SKM-1 (cell line): ENCODE measurements at regions not wholly inside any gene's neighbourhood (a gene's known extent, or its start where the extent isn't known, plus 50 kb on each side); places are given as distances from the start of the nearest gene placed in this dataset.

ENCODE experiments used
- DNase-seq: peaks from one replicate; lab custom pipeline; 2025; ENCODE audit not compliant: unreplicated experiment; lab: John Stamatoyannopoulos, UW

DNA sequence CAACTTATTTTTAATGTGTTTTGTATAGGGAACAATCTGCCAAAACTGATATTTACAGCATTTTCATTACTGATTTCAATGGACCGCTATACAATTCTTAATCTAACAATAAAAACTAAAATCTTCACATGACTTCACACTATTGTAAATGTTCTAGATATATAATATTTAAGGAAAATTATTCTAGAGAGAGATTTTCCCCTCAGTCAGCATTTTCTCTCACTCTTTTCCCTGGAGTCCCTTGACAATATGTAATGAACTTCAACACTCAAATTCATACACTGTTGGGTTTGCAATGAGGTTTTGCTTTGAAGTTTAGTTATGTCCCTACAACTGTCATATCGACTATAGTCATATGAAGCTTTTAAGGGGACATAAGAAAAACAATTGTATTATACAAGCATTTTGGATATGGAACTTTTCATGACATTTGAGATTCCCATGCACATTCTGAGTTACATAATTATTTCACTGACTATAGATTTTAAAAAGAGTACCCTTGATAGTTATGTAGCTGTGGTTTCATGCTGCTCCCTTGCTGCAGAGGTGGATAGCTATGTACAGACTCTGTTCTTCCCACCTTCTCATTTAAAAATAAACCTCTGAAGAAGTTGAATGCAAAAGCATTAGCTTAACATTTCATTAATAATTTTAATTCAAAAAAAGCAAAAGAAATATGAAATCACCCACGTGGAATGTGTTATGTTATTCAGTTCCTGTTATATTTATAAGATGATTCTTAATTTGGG is 338.5 kb downstream of the AKAIN1 start:
- no peak for DNase-seq

DNA sequence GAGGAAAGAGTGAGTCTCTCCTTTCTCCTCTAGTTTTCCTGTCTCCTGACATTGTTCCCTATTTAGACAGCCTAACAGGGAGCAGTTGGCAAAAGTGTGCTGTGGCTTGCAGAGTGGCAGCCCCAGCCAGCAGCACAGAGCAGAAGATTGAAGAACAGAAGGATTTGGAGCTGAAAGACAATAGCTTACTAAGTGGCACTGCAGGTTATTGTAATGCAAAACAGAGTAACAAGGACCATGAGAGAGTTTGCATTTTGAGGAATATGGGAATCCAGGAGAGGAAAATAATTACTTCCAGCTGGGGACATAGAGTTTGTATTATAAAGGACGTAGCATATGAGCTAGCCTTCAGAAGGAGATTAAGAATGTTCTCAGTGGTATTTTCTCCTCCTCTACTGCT is 342.4 kb downstream of the AKAIN1 start:
- no peak for DNase-seq

DNA sequence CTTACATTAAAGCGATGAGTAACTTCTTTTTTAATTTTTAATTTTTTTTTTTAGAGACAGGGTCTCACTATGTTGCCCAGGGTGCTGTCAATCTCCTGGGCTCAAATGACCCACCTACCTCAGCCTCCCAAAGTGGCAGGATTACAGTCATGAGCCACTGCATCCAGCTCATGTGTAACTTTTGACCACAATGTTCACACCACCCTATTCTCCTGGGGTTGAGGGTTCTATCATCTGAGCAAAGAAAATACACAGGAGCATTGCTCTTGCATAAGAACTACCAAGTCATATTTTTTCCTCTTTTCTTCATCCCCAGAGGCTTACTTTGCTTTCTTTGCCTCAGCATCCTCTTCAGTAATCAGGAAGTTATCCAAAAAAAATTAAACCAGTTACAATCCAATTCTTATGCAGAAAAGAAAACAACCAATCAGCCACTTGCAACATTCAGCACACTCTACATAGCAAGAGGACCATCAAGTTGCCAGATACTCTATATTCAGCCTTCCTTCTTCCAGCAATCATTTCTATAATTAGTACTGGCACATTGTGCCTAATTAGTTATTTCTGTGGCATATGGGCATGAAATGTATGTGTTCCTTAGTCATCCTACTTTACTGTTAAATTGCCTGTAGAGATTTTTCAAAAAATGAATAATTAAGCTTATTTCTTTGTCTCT is 345.6 kb downstream of the AKAIN1 start:
- no peak for DNase-seq

DNA sequence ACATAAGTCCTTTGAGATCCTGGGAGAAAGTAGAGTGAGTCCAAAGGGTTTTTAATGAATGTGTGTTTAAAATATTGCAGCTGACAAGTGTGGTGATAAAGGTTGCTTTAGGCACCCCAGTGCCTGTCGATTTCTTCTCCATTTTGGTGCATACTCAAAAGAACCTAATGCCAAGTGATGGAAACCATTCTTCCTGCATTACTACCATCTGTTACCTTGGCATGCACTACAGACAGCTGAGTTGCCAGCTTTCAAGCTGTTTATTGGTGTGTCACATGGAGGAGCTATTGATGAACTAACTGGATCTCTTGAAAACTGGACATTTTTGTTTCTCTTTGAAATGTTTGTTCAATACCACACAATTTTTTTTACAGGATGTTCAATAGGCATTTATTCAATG is 350.0 kb downstream of the AKAIN1 start:
- no peak for DNase-seq

DNA sequence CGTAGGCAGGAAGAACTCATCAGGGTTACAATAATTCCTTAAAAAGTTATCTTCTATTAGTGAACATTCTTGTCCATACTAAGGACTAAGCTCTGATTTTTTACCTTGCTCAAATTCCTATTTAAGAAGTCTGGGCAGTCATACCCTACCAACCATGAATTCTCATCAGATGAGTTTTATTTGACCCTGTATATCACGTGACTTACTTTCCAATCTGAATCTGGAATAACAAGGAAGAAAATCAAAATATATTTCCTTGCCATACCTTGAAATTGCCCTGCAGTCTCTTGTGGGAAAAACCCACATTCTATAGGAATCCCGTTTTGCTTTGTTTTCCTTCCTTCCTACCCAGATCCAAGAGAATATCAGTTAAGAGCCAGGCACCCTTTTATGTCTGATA is 352.7 kb downstream of the AKAIN1 start:
- DNase-seq: no peak

DNA sequence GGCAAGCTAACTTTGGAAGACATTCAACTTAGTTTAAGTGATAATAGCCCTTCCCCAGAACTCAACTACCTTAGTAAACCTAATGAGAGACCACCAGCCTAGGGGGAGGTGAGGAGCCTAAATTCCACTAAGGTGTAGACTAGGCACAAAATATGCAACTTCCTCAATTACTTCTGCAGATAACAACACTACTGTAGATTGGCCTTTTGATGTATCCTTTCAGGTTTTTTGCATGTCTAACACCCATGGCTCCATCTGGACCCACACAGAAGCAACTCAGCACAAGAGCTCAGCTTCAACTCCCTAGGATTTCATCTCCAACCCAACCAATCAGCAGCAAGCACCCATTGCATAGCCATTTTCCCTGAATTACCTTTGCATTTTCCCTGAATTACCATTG is 353.3 kb downstream of the AKAIN1 start:
- DNase-seq: no peak

DNA sequence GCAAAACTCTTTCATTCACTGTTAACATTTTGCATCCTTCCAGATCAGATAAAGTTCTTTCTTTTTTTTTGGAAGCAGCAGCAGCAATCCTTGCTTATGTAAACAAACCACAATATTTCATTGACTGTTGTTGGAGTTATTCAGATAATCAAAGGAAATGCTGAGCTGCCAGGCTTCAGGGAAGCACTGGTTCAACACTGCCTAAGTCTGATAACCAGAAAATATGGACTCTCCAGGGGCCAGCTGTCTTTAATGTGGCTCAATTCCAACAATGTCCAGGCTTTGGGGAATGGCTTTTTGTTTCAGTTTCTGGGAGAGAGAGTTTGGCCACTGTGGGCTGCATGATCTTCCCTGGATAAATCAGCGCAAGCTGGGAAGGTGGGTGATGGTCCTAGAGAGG is 354.3 kb downstream of the AKAIN1 start:
- DNase-seq: no peak

DNA sequence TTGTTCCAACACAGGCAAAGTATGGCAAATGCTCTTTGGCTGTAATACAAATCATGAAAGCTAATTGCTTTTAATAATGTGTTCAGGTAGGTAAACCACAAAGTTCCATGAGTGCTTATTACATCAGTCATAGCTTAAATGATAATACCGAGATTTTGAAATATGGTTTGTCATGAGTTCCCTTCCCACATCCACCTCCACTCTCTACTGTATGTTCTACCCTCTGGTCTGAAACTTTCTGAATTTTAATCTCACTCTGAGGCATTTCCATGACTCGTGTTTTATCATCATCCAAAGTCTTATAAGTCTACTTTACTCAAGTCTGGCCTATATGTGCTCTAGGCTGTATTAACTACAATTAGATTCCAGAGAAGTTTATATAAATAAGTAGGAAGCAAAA is 354.8 kb downstream of the AKAIN1 start:
- no peak for DNase-seq

DNA sequence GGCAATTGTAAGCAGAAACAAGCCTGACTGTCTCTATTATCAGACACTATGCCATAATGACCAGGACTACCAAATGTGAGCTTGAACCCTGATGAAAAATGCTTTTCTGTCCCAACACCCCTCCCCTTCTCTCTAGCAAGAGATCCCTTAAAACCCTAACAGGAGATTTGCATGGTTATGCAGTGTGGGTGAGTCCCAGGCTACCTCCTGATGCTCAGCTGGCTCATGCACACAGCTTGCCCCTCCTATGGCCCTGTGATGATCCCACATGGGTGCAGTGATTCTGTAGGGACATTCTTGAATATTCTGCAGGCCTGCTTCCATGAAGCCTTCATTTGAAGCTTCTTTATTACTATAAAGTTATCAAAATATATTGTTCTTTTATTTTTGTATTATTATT is 357.4 kb downstream of the AKAIN1 start:
- DNase-seq: no peak

DNA sequence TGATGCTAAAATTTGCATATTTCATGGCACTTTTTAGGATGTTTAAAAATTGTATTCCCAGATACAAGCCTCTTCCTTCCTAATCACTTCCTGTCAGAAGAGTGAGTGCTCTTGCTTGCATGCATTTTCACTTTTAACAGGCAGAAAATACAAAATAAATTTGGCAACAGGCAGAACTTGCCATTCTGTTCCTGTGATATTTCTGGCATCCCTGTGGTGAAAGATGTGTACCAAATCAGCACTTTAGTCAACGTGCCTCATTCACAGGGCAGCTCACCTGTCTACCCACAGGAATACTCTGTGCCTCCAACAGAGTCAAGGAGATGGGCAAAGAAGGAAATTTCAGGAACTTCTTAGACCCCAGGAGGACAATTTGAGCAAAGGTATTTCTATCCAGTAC is 360.9 kb downstream of the AKAIN1 start:
- no peak for DNase-seq

DNA sequence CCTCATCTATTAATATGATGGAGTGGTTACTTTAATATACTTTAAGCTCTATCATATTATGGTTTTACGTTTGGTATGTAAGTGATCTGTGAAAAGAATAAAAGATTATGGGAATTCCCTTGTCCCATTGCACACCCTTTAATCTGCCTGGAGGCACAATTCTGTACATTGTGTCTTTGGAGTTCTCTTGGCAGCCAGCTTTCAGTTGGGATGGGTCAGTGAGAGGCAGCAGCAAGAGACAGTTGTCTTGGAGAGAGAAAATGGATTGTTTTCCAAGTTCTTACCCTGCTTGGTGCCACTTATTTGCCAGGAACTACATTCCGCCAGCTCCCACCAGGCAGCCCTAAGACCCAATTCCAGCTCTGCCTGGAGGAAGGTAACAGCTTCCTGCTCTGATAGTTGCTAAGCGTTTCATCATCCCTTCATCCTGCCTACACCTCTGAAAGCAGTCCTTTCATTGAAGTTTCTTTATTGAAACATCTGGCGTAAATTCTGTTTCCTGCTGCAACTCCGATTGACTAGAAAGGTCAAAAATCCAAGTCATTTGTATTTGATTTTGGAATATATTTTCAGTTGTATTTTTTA is 365.2 kb downstream of the AKAIN1 start:
- DNase-seq: no peak

DNA sequence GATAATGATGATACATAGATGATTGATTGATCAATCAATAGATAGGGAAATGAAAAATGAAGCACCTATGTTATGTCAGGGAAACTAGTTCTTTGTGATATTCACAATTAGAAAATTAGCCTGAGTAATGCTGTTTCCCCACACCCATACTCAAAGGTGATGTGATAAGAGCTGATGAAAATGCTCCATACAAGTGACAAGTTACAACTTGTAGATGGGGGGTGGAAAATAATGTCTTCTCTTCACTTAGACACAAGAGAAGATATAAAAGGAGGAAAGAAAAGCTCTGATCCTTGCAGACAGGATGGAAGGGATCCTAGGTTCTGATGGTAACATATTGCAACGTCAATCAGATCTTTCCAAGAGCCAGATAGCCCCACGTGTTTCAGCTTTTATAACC is 365.9 kb downstream of the AKAIN1 start:
- no peak for DNase-seq

DNA sequence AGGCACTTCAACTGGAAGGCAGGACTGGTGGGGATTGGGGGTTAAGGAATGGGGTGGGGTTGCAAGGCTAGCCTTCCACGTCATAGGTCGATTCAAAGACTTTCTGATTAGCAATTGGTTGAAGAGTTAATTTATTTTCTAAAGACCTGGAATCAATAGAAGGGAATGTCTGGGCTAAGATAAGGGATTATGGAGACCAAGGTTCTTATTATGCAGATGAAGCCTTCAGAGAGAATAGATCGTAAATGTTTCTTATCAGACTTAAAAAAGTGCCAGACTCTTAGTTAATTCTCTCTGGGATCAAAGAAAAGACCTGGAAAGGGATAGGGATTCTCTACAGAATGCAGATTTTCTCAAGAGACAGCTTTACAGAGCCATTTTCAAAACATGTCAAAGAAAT is 368.0 kb upstream of the DLGAP1 start:
- no peak for DNase-seq

DNA sequence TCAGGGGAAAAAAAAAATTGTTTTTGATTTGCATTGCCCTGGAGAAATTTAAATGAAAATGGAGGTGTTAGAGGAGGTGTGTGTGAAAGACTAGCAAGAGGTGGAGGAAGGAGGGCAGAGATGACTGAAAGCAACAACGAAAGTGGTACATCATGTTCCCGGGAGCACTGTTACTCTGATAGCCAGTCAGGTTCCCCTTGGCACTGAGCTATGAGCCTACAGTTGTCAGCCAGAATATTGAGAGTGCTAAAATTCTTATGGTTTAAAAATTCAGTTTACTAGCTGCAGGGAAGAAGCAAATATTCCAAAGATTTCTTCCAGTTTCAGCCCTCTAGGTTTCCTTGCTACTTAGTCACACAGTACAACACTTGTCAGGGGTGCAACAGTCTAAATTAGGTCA is 366.7 kb upstream of the DLGAP1 start:
- no peak for DNase-seq

DNA sequence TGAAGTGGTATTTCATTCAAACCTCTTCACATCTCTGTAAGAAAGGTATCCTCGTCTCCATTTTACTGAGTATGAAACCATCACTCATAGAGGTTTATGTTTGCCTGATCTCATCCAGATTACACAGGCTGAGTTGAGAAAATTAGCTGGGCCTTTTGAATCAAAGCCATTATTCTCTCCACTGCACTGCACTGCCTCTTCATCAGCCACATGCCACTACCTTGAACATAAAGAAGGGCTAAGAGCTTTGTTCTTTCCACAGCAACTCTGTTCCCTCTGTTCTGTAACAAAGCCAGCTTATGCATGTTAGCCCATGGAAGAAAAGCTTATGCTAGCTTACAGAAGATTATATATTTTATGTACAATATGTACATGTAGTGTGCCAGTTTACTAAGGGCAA is 362.6 kb upstream of the DLGAP1 start:
- no peak for DNase-seq

DNA sequence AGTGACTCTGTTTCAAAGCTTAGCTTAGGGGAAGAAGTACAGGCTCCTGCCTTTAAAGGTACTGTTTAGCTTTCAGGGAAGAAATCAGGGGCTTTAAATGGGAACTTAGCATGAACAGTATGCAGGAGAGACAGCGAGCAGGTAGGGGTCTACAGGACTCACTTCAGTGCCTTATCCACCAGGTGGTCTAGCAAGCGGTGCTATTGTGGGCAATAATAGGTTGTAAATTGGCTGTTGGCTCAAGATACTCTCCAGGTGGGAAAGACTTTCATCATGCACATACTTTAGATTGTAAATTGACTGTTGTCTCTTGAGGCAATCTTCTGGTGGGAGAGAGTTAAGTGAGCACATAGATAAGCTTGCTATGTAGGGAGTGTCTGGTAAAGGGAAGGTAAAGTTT is 358.6 kb upstream of the DLGAP1 start:
- DNase-seq: no peak

DNA sequence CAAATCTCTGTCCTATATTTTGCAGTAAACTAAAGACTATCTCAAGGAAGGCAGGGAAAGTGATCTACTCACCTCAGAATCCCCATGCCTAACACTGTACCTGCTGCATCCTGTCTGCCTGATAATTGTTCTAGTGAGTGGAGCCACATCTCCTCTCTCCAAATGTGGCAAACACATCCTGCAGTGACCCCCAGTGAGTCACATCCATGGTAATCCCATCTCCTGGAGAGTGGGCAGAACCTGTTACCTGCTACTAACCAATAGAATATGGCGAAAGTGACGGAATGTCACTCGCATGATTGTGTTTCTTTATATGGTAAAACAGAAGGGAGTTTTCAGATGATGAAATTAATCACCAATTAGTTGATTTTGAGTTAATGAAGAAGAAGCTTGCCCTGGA is 353.8 kb upstream of the DLGAP1 start:
- no peak for DNase-seq

DNA sequence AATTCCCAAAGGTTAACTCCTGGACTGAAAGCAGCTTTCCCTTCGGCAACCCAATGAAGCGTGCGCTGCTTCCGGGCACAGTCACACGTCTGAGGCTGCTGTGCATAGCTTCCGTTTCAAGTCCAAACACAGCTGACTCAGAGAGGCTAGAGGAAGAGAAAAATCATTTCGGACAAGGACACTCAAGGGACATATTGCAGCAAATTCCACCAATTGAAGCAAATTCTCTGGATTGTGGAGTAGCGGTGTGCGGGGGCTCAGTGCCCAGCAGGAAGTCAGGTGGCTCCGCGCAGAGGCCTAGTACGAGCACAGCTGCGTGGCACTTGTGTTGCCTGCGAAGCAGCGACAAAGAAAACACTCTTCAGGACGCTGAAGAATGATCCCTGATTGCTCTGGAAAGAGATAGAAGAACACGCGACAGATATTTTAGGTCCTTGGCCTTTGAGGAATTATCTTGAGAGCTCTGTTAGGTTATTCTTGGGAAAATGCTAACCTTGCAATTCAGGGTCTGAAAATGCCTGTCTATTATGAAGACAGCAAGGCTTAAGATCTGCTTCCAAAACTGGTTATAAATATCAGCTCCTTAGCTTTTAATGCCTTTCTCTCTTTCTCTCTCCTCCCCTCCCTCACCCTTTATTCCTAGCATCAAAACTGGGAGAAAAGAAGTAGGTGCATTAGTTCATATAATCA is 352.6 kb upstream of the DLGAP1 start:
- no peak for DNase-seq

DNA sequence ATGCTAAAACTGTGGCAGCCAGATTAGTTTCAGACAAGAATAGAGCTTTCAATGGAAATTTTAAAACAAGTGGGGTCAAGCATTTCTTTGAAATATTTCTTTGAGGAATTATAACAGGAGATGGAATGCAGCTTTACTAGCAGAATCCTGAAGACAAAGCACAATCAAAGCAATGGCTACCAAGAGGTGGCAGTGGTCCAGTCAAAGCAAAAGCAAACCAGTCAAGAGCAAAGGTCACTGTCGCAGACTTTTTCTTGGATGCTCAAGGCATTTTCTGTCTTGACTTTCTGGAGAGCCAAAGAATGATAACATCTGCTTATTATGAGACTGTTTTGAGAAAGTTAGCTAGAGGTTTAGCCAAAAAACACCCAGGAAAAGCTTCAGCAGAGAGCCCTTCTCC is 351.2 kb upstream of the DLGAP1 start:
- no peak for DNase-seq

DNA sequence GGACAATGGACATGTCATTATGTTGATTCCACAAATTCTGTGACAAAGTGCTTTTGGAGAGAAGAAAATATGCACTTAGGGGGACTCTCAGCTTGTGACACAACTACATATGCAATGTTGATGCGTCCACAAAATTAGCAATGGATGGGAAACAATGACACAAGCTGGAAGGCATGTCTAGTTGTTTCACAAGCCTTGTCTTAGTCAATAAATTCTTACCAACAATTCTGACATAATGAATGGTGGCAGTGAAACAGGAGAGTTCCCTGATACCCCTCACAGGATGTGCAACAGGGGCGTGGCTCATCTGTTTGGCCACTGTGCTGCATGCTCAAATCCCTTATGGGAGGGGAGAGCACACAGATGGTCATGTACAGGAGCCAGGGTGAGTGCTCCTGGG is 347.2 kb upstream of the DLGAP1 start:
- DNase-seq: no peak

DNA sequence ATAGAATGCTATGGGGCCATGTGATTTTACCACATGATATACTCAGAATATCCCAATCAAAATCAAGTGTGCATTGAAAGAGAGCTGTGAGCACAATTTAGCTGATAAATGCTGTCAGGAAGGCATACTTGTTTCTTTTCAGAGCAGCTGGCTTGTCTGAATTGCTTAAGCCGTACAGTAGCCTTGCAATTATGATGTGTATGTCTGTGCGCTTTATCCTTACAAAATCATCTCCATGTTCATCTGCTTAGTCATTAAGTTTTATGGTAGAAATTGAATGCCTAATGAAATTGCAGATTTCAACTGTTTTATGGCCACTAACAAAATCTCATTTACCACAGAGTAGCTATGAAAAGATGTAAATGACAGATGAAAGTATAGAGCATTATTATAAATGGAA is 346.0 kb upstream of the DLGAP1 start:
- DNase-seq: no peak
